ENCODE measurements at regions not wholly inside any gene's neighbourhood (a gene's known extent, or its start where the extent isn't known, plus 50 kb on each side); places are given as distances from the start of the nearest gene placed in this dataset.

DNA sequence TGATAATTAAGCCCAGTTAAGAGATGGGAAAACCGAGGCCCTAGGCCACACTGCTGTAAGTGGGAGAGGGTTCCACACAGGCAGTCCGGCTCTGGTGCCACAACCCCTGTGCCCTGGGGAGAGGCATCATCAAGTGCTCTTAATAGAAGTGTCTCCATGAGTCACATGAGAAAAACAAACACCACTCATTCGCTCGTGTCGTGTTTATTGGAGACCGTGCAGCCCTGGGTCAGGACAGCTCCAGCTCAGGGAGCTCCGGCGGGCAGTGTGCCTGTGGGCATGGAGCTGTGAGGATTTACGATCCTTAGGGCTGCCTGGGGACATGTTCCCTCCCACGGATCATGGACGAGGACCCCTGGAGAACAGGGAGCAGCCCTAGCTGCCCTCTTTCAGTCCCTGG lies 658.5 kb downstream of the AJAP1 start:
- no peak for TF ChIP-seq CTCF (IDR thresholded peaks at IDR 0.05)
- TF ChIP-seq POLR2A (IDR thresholded peaks at IDR 0.05): no peak

Measured in right lobe of liver (tissue), 4 donors.